ENCODE measurements at regions not wholly inside any gene's neighbourhood (a gene's known extent, or its start where the extent isn't known, plus 50 kb on each side); places are given as distances from the start of the nearest gene placed in this dataset.
A peak's percentile ranks its signal among the peaks of the same experiment; 100 is the strongest.

- no peaks in the 10 kb centered on the region for H3K36me3 ChIP-seq (replicated peaks; ENCODE audit: insufficient read depth, low read depth)
- no peaks in the 10 kb centered on the region for H3K27me3 ChIP-seq
- no peaks in the 10 kb centered on the region for H3K4me1 ChIP-seq (ENCODE audit: insufficient read depth)
- no peak overlapping the region for H2AFZ ChIP-seq
- H3K27ac ChIP-seq: no peak overlapping the region
- no peak for TF ChIP-seq CTCF (IDR thresholded peaks at IDR 0.05; ENCODE audit: poor library complexity)
- TF ChIP-seq EZH2 (IDR thresholded peaks at IDR 0.05; ENCODE audit: borderline replicate concordance): no peak
- no peak for TF ChIP-seq EZH2phosphoT487 (IDR thresholded peaks at IDR 0.05; ENCODE audit: low read depth, severe bottlenecking, unreplicated experiment)
- H3K79me2 ChIP-seq: no peaks in the 10 kb centered on the region
- H3K9me2 ChIP-seq (replicated peaks; ENCODE audit: insufficient read depth): no peaks in the 10 kb centered on the region
- 96% methylated on average over 4 of the region's 4 CpGs for WGBS (ENCODE audit: low lambda C conversion rate, missing lambda C conversion rate)
- H3K4me2 ChIP-seq: no peak overlapping the region
- DNase-seq (ENCODE audit: low spot score): no peak
- H3K4me3 ChIP-seq: no peak overlapping the region
- no peaks in the 10 kb centered on the region for H3K9me3 ChIP-seq (ENCODE audit: low read depth)
- H4K20me1 ChIP-seq (ENCODE audit: insufficient read depth, poor library complexity, severe bottlenecking): no peaks in the 10 kb centered on the region
Measured at GRCh38 chr7:84589012-84589411, 394.4 kb upstream of the SEMA3A start.

GRCh38 chr7:84583331-84583730, 388.7 kb upstream of the SEMA3A start:
- Histone ChIP-seq H3K27me3 (no peaks in the 10 kb centered on the region), H4K20me1 (ENCODE audit: insufficient read depth, poor library complexity, severe bottlenecking) (no peaks in the 10 kb centered on the region), H3K36me3 (replicated peaks; ENCODE audit: insufficient read depth, low read depth) (no peaks in the 10 kb centered on the region), H3K4me3 (no peak overlapping the region), H3K9me2 (replicated peaks; ENCODE audit: insufficient read depth) (no peaks in the 10 kb centered on the region), H3K79me2 (no peaks in the 10 kb centered on the region), H3K9me3 (ENCODE audit: low read depth) (no peaks in the 10 kb centered on the region), H3K4me1 (ENCODE audit: insufficient read depth) (no peaks in the 10 kb centered on the region), H3K27ac (no peak overlapping the region), H3K4me2 (no peak overlapping the region), H2AFZ (no peak overlapping the region)
- whole genome bisulfite sequencing (ENCODE audit: low lambda C conversion rate, missing lambda C conversion rate): 45% methylated on average over 4 of the region's 4 CpGs
- peak; percentile 60 for DNase-seq (ENCODE audit: low spot score)
- TF ChIP-seq EZH2phosphoT487 (IDR thresholded peaks at IDR 0.05; ENCODE audit: low read depth, severe bottlenecking, unreplicated experiment) (peak; percentile 48), CTCF (IDR thresholded peaks at IDR 0.05; ENCODE audit: poor library complexity) (no peak)

- Histone ChIP-seq H2AFZ (no peak overlapping the region), H3K9me2 (replicated peaks; ENCODE audit: insufficient read depth) (no peaks in the 10 kb centered on the region), H3K4me3 (no peak overlapping the region), H3K27ac (peak overlapping the region; percentile 9), H4K20me1 (ENCODE audit: insufficient read depth, poor library complexity, severe bottlenecking) (no peaks in the 10 kb centered on the region), H3K27me3 (no peaks in the 10 kb centered on the region), H3K79me2 (no peaks in the 10 kb centered on the region), H3K9me3 (ENCODE audit: low read depth) (no peaks in the 10 kb centered on the region), H3K4me1 (ENCODE audit: insufficient read depth) (no peaks in the 10 kb centered on the region), H3K4me2 (no peak overlapping the region), H3K36me3 (replicated peaks; ENCODE audit: insufficient read depth, low read depth) (no peaks in the 10 kb centered on the region)
- no peak for DNase-seq (ENCODE audit: low spot score)
- TF ChIP-seq EZH2phosphoT487 (IDR thresholded peaks at IDR 0.05; ENCODE audit: low read depth, severe bottlenecking, unreplicated experiment) (no peak), EZH2 (IDR thresholded peaks at IDR 0.05; ENCODE audit: borderline replicate concordance) (no peak), CTCF (IDR thresholded peaks at IDR 0.05; ENCODE audit: poor library complexity) (no peak)
- 75% methylated on average over 3 of the region's 3 CpGs for WGBS (ENCODE audit: low lambda C conversion rate, missing lambda C conversion rate)
Measured at GRCh38 chr7:84582747-84583146, 388.2 kb upstream of the SEMA3A start.

GRCh38 chr7:84578825-84579224, 384.2 kb upstream of the SEMA3A start:
- H3K4me3 ChIP-seq: no peak overlapping the region
- no peak overlapping the region for H2AFZ ChIP-seq
- H3K4me1 ChIP-seq (ENCODE audit: insufficient read depth): no peaks in the 10 kb centered on the region
- no peaks in the 10 kb centered on the region for H3K79me2 ChIP-seq
- no peak overlapping the region for H3K4me2 ChIP-seq
- no peak overlapping the region for H3K27ac ChIP-seq
- no peak for DNase-seq (ENCODE audit: low spot score)
- TF ChIP-seq EZH2phosphoT487 (IDR thresholded peaks at IDR 0.05; ENCODE audit: low read depth, severe bottlenecking, unreplicated experiment) (no peak), CTCF (IDR thresholded peaks at IDR 0.05; ENCODE audit: poor library complexity) (no peak), EZH2 (IDR thresholded peaks at IDR 0.05; ENCODE audit: borderline replicate concordance) (no peak)
- WGBS (ENCODE audit: low lambda C conversion rate, missing lambda C conversion rate): 95% methylated on average over 3 of the region's 3 CpGs
- no peaks in the 10 kb centered on the region for H3K9me2 ChIP-seq (replicated peaks; ENCODE audit: insufficient read depth)
- H3K9me3 ChIP-seq (ENCODE audit: low read depth): no peaks in the 10 kb centered on the region
- H4K20me1 ChIP-seq (ENCODE audit: insufficient read depth, poor library complexity, severe bottlenecking): no peaks in the 10 kb centered on the region
- H3K27me3 ChIP-seq: no peaks in the 10 kb centered on the region
- no peaks in the 10 kb centered on the region for H3K36me3 ChIP-seq (replicated peaks; ENCODE audit: insufficient read depth, low read depth)
